Lung (tissue), 11 donors: ENCODE measurements at regions not wholly inside any gene's neighbourhood (a gene's known extent, or its start where the extent isn't known, plus 50 kb on each side); places are given as distances from the start of the nearest gene placed in this dataset.

Source experiments
- ATAC-seq: fragments of 200-7000 bp; cut with Tn5 transposase; one replicate; pipeline ENCODE4 v1.9.1; 2020; ENCODE audit warnings: moderate number of reproducible peaks; ENCODE audit not compliant: insufficient read depth, low FRiP score
- DNase-seq, 3 donors: peaks; one replicate each; pipeline ENCODE4 v3.0.0-alpha.2; 2013 to 2017
- H3K27ac ChIP-seq, 2 donors: one replicate each; pipeline ENCODE4 v1.5.1; 2013; ENCODE audit warnings: mild to moderate bottlenecking in 2 of 2, moderate library complexity in 2 of 2, control low read depth in 1 of 2, inconsistent platforms in 1 of 2, low read depth in 1 of 2, low read length in 1 of 2
- H3K27me3 ChIP-seq, 3 donors: one replicate each; pipeline ENCODE4 v1.5.1; 2013; ENCODE audit warnings: low read length in 2 of 3; ENCODE audit not compliant: control insufficient read depth in 3 of 3, insufficient read depth in 3 of 3
- H3K36me3 ChIP-seq, 4 donors: one replicate each; pipeline ENCODE4 v1.5.1; 2013; ENCODE audit warnings: low read length in 4 of 4, mild to moderate bottlenecking in 1 of 4, moderate library complexity in 1 of 4; ENCODE audit not compliant: control insufficient read depth in 4 of 4, insufficient read depth in 4 of 4
- H3K4me1 ChIP-seq, 5 donors: one replicate each; pipeline ENCODE4 v1.5.1; 2013; ENCODE audit warnings: low read length in 5 of 5, mild to moderate bottlenecking in 2 of 5, moderate library complexity in 1 of 5; ENCODE audit not compliant: control insufficient read depth in 5 of 5, insufficient read depth in 5 of 5
- H3K4me3 ChIP-seq: one replicate; pipeline ENCODE4 v1.5.1; 2013; ENCODE audit warnings: mild to moderate bottlenecking, control low read depth, moderate library complexity
- H3K9ac ChIP-seq, 2 donors: one replicate each; pipeline ENCODE4 v1.5.1; 2013; ENCODE audit warnings: low read length in 2 of 2, control low read depth in 1 of 2; ENCODE audit not compliant: insufficient read depth in 1 of 2
- H3K9me3 ChIP-seq, 4 donors: one replicate each; pipeline ENCODE4 v1.5.1; 2013; ENCODE audit warnings: low read length in 3 of 4, mild to moderate bottlenecking in 1 of 4, moderate library complexity in 1 of 4; ENCODE audit not compliant: control insufficient read depth in 4 of 4, insufficient read depth in 3 of 4
- WGBS, 2 donors: extraction: QIAGEN DNeasy Blood & Tissue Kit; methylation state at CpG; one replicate each; pipeline ENCODE4 v1.1.7; 2013; 5-methylcytosine and 5-hydroxymethylcytosine counted together
- TF ChIP-seq, protein P1 (sequence below): IDR thresholded peaks from 2 replicates; pipeline ENCODE4 v1.5.1; 2012; ENCODE audit warnings: mild to moderate bottlenecking; ENCODE audit errors: control extremely low read depth, extremely low read depth
- donor health status: control.
- donor health status: control.
- donor health status: Bipolar disorder and iron deficiency.
- donor health status: healthy.
- donor health status: DM: yes; HTN: yes; CAD: no.

DNA sequence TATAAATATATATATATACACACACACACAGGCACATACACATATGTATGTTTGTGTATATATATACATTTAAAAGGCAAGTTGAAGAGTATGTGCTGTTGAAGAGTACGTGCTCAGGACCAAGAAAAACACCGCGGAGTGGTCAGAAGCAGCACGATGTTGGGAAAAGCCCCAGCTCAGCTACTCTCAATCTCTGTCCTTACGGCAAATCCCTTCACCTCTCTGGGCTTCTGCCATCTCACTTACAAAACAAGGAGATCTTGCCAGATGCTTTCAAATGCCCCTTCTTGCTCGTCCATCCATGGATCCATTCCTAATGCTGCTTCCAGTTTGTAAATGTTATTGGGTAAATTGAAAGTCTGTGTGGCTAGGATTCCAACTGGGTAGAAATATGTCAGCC is 333.9 kb downstream of the BCL11A start:
- no peak for DNase-seq
- no peak for ATAC-seq
- H3K27ac ChIP-seq, result no peak overlapping the region
- no peaks in the 10 kb centered on the region for H3K27me3 ChIP-seq
- no peaks in the 10 kb centered on the region for H3K9me3 ChIP-seq
- H3K4me1 ChIP-seq, result peaks cover 0 to 12% (median 0%) of the 10 kb centered on the region in 5 donors
- WGBS, 2 donors, result 84 to 86% methylated on average over 6 of the region's 6 CpGs
- no peaks in the 10 kb centered on the region for H3K36me3 ChIP-seq
- no peak overlapping the region for H3K4me3 ChIP-seq
- H3K9ac ChIP-seq, result no peak overlapping the region
- TF ChIP-seq, protein P1, sequence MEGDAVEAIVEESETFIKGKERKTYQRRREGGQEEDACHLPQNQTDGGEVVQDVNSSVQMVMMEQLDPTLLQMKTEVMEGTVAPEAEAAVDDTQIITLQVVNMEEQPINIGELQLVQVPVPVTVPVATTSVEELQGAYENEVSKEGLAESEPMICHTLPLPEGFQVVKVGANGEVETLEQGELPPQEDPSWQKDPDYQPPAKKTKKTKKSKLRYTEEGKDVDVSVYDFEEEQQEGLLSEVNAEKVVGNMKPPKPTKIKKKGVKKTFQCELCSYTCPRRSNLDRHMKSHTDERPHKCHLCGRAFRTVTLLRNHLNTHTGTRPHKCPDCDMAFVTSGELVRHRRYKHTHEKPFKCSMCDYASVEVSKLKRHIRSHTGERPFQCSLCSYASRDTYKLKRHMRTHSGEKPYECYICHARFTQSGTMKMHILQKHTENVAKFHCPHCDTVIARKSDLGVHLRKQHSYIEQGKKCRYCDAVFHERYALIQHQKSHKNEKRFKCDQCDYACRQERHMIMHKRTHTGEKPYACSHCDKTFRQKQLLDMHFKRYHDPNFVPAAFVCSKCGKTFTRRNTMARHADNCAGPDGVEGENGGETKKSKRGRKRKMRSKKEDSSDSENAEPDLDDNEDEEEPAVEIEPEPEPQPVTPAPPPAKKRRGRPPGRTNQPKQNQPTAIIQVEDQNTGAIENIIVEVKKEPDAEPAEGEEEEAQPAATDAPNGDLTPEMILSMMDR, result no peak

DNA sequence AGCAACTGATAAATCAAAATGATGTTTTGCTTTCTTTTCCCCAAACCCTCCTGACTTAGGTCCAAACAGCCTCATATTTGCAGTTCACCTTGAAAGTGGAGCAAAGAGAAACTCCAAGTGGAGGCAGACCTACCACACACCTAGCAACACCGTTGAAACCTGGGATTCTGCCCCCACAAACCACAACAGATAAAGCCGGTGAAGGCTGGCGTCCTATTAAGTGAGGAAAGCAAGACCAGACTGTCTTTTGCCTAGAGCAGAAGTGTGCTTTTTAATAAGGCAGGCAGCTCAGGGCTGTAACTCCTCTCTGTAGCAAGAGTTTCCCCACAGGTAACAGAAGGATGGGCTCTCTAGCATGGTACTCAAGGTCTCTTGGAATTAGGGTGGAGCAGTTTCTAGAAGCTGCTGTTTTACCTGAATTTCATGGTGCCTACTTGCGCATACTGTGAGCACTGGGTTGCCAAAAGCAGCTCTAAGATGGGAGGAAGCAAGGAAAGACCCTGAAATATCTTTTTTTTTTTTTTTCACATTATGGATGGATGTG is 336.9 kb downstream of the BCL11A start:
- DNase-seq (no peak), ATAC-seq (no peak)
- Histone ChIP-seq H3K36me3 (no peaks in the 10 kb centered on the region), H3K27me3 (no peaks in the 10 kb centered on the region), H3K4me3 (no peak overlapping the region), H3K4me1 (peaks cover 0 to 23% (median 3%) of the 10 kb centered on the region in 5 donors), H3K9me3 (no peaks in the 10 kb centered on the region), H3K9ac (no peak overlapping the region), H3K27ac (no peak overlapping the region)
- WGBS, 2 donors, result 45 to 52% methylated on average over 4 of the region's 4 CpGs
- TF ChIP-seq, protein P1, result no peak

DNA sequence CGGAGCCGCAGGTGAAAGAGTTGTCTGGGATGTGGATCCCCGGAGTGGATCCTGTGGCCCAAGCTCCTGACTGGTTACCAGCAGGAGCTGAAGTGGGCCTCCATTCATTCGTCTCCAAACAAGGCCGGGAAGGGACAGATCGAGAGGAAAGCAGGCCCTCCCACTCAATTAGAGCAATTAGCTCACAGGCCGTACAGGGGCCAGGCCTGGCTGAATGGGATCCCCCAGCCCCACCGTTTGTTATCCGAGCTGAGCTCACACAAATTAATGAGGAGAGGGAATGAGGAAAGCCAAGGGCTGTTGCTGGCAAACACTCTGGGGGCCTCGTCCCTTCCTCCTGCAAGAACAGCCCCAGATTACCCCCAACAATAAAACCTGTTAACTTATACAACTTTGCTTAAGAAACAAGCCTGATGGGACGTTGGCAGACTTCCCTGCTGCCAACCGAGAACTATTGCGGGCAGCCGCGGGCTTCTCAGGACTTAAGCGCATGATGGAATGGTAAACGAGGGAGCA is 338.0 kb downstream of the BCL11A start:
- ATAC-seq (no peak), DNase-seq (peak; percentile 23 to 58 (median 47))
- Histone ChIP-seq H3K27ac (no peak overlapping the region), H3K4me1 (peaks cover 0 to 23% (median 3%) of the 10 kb centered on the region in 5 donors), H3K4me3 (no peak overlapping the region), H3K9ac (no peak overlapping the region), H3K27me3 (no peaks in the 10 kb centered on the region), H3K9me3 (no peaks in the 10 kb centered on the region), H3K36me3 (no peaks in the 10 kb centered on the region)
- WGBS, 2 donors, result 68 to 70% methylated on average over 17 of the region's 17 CpGs
- TF ChIP-seq, protein P1, result no peak

DNA sequence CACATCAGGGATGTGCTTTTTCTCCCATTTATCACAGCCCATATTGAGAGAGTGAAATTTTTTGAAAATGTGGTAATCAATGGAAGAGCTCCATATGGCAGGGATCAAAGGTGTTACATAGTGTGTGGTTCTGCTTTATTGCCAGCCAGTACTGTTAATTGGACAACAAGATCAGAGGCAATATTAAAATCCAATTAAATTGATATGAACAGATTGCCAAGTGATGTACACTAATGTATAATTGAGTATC is 338.9 kb downstream of the BCL11A start:
- H3K4me1 ChIP-seq, result peaks cover 0 to 23% (median 3%) of the 10 kb centered on the region in 5 donors
- no peaks in the 10 kb centered on the region for H3K27me3 ChIP-seq
- DNase-seq (no peak), ATAC-seq (no peak)
- no peaks in the 10 kb centered on the region for H3K9me3 ChIP-seq
- no peak overlapping the region for H3K27ac ChIP-seq
- H3K4me3 ChIP-seq, result no peak overlapping the region
- no peaks in the 10 kb centered on the region for H3K36me3 ChIP-seq
- H3K9ac ChIP-seq, result no peak overlapping the region
- TF ChIP-seq, protein P1, result no peak
